ENCODE measurements at regions not wholly inside any gene's neighbourhood (a gene's known extent, or its start where the extent isn't known, plus 50 kb on each side); places are given as distances from the start of the nearest gene placed in this dataset.

- no peak for TF ChIP-seq POLR2A (IDR thresholded peaks at IDR 0.05; ENCODE audit: low read depth, low read length)
- DNase-seq (ENCODE audit: insufficient read length, low spot score) (peak; percentile 12), FAIRE-seq (peak; percentile 94)
Observed at GRCh38 chr2:37459095-37459981, 114.9 kb downstream of the QPCT start.

DNA sequence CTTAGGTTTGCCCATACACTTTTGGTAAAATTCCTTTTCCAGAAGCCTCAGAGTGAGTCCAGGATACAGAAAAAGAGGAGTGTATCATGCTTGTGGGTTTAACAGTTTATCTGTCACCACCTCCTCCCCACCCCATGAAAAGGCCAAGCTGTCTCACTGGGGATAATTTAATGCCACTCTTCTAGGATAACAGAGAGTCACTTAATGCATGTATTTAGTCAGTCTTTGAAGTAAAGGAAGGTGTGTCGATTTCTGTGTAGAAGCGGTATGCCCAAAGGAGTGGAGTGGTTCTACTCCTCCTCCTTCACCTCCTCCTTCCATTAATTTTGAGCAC is 116.4 kb downstream of the QPCT start:
- TF ChIP-seq POLR2A (IDR thresholded peaks at IDR 0.05; ENCODE audit: low read depth, low read length), result no peak
- FAIRE-seq, result no peak
- no peak for DNase-seq (ENCODE audit: insufficient read length, low spot score)

GRCh38 chr2:37464067-37464466 is 119.6 kb downstream of the QPCT start:
- FAIRE-seq, result peak; percentile 6
- TF ChIP-seq POLR2A (IDR thresholded peaks at IDR 0.05; ENCODE audit: low read depth, low read length), result no peak

DNA sequence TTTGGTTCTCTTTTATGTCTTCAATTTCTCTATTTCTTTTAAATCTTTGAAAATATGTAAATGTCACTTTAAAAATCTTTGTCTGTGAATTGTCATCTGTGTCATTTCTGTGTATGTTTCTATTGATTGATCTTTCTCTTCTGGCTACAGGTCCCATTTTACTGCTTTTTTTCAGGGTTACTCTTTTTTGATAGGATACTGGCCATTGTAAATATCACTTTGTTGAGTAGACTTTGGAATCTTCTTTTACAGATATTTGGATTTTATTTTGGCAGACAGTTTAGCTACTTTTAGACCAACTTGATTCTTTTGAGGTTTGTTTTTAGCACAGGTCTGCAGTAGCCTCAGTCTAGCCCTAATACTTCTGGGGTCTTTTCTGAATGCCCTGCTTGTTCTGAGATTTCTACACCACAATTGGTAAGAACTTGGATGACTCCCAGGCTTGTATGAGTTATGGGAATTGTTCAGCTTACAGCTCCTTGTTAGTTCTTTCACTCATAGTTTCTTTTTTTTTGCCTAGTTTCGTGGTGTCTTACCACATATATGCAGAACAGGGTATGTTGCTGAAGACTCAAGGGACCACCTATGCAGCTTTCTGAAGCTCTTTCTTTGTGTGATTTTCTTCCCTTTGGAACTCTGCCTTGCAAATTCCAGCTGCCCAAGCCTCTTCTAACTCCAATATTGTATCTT is 122.2 kb downstream of the QPCT start:
- no peak for DNase-seq (ENCODE audit: insufficient read length, low spot score)
- no peak for FAIRE-seq
- no peak for TF ChIP-seq POLR2A (IDR thresholded peaks at IDR 0.05; ENCODE audit: low read depth, low read length)

More at GRCh38 chr2:37464067-37464466, 119.6 kb downstream of the QPCT start:
- no peak for DNase-seq (ENCODE audit: insufficient read length, low spot score)

- no peak for TF ChIP-seq POLR2A (IDR thresholded peaks at IDR 0.05; ENCODE audit: low read depth, low read length)
- no peak for FAIRE-seq
- no peak for DNase-seq (ENCODE audit: insufficient read length, low spot score)
Observed at GRCh38 chr2:37468170-37468569, 123.7 kb downstream of the QPCT start.

DNA sequence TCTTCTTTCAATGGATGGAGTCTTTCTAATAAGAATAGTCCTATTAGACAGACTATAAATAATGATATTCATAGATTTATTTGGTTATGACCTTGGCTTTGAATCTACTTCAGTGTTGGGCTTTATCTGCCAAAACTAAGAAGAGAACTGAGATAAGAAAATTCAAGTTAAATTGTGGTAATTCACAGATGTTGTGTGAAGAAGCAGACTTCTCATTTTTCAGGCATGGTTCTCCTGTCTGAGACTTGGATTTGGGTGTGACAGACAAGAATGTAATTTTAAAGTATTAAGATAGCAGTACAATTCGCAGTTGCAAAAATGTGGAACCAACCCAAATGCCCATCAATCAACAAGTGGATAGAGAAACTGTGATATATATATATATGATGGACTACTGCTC is 124.7 kb downstream of the QPCT start:
- FAIRE-seq (no peak), DNase-seq (ENCODE audit: insufficient read length, low spot score) (no peak)
- no peak for TF ChIP-seq POLR2A (IDR thresholded peaks at IDR 0.05; ENCODE audit: low read depth, low read length)

DNA sequence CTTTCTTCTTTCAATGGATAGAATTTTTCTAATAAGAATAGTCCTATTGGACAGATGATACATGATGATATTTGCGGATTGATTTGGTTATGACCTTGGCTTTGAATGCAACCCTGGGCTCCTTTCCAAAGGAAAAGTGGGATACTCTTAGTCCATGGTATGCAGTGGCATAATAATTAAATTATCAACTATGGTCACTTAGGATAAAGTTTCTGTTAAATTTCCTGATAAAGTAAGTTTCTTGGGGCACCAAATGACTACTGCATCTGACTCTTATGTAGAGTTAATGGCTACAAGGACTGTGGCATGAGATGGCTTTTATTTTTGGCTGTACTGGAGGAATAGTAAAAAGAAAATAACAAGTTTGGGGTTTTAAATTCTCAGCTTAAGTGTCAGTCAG is 126.7 kb downstream of the QPCT start:
- DNase-seq (ENCODE audit: insufficient read length, low spot score) (no peak), FAIRE-seq (no peak)
- TF ChIP-seq POLR2A (IDR thresholded peaks at IDR 0.05; ENCODE audit: low read depth, low read length), result no peak

DNA sequence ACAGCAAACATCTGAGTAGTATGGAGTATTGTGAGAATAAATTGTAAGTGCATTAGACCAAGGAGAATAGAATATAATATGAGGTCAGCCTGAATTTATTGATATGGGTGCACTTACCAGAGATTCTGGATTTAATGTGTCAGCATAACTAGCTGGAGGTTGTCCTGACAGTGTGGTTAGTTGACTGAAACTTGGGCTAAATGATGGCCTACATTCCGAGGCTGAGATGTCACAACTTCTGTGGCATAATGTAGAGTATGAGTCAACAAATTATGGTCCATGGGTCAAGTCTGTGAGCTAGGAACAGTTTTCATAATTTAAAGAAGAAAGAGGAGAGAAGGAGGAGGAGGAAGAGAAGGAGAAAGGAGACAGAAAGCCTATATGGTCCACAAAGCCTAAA is 127.6 kb downstream of the QPCT start:
- peak; percentile 26 for DNase-seq (ENCODE audit: insufficient read length, low spot score)
- no peak for TF ChIP-seq POLR2A (IDR thresholded peaks at IDR 0.05; ENCODE audit: low read depth, low read length)
- FAIRE-seq, result peak; percentile 99

- peak; percentile 93 for FAIRE-seq
- TF ChIP-seq POLR2A (IDR thresholded peaks at IDR 0.05; ENCODE audit: low read depth, low read length), result no peak
- peak; percentile 15 for DNase-seq (ENCODE audit: insufficient read length, low spot score)
Observed at GRCh38 chr2:37472959-37473358, 128.5 kb downstream of the QPCT start.

DNA sequence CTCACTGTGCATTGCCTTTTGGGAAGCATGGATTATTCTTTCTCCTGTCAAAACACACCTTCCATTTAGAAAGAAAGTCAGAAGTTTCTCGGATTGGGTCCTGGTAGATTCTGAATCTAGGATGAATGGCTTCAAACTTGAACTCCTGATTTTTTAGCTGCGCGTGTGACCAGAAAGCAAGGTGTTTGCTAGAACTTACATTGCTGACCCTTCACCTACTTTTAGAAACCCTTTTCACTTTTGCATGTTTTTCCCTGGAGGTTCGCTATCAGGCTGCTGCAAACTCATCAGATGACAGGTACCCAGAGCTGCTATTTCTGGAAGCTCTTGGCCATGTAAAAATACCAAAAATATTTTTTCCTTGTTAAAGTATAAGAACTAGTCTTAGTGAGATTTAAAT is 132.0 kb downstream of the QPCT start:
- TF ChIP-seq POLR2A (IDR thresholded peaks at IDR 0.05; ENCODE audit: low read depth, low read length), result no peak
- DNase-seq (ENCODE audit: insufficient read length, low spot score) (no peak), FAIRE-seq (no peak)

- DNase-seq (ENCODE audit: insufficient read length, low spot score), result no peak
- no peak for TF ChIP-seq POLR2A (IDR thresholded peaks at IDR 0.05; ENCODE audit: low read depth, low read length)
- no peak for FAIRE-seq
Observed at GRCh38 chr2:37477921-37478320, 133.5 kb downstream of the QPCT start.

GRCh38 chr2:37481244-37481643 is 136.8 kb downstream of the QPCT start:
- TF ChIP-seq POLR2A (IDR thresholded peaks at IDR 0.05; ENCODE audit: low read depth, low read length), result no peak
- FAIRE-seq, result no peak
- no peak for DNase-seq (ENCODE audit: insufficient read length, low spot score)

- DNase-seq (ENCODE audit: insufficient read length, low spot score), result no peak
- TF ChIP-seq POLR2A (IDR thresholded peaks at IDR 0.05; ENCODE audit: low read depth, low read length), result no peak
- FAIRE-seq, result no peak
Observed at GRCh38 chr2:37489041-37489456, 144.6 kb downstream of the QPCT start.

GRCh38 chr2:37489536-37489935 is 145.1 kb downstream of the QPCT start:
- TF ChIP-seq POLR2A (IDR thresholded peaks at IDR 0.05; ENCODE audit: low read depth, low read length), result no peak
- DNase-seq (ENCODE audit: insufficient read length, low spot score), result no peak
- no peak for FAIRE-seq

DNA sequence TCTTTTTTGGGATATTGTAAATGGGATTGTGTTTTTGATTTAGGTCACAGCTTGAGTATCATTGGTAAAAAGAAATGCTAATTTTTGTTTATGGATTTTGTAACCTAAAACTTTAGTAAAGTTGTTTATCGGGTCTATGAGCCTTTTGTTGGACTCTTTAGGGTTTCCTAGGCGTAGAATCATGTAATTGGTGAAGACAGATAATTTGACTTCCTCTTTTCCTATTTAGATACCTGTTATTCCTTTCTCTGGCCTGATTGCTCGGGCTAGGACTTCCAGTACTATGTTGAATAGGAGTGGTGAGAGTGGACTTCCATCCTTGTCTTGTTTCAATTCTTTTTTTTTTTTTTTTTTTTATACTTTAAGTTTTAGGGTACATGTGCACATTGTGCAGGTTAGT is 149.0 kb downstream of the QPCT start:
- TF ChIP-seq POLR2A (IDR thresholded peaks at IDR 0.05; ENCODE audit: low read depth, low read length), result no peak
- DNase-seq (ENCODE audit: insufficient read length, low spot score), result no peak
- no peak for FAIRE-seq

Measured in H54 (cell line).